ENCODE measurements at regions not wholly inside any gene's neighbourhood (a gene's known extent, or its start where the extent isn't known, plus 50 kb on each side); places are given as distances from the start of the nearest gene placed in this dataset.
A peak's percentile ranks its signal among the peaks of the same experiment; 100 is the strongest.

GRCh38 chr13:111893071-111893606, 173.8 kb upstream of the SOX1 start:
- Histone ChIP-seq H3K36me3 (no peaks in the 10 kb centered on the region), H3K4me1 (replicated peaks) (no peaks in the 10 kb centered on the region), H3K9me3 (replicated peaks) (no peaks in the 10 kb centered on the region; the same call in none of the 2 replicates), H3K27me3 (replicated peaks) (peaks cover 39% of the 10 kb centered on the region), H3K4me3 (no peak overlapping the region), H3K27ac (no peak overlapping the region)
- peak in 1 of 2 experiments; percentile 48 for DNase-seq (ENCODE audit: low read depth in 1 of 2, low spot score in 2 of 2)

GRCh38 chr13:111893607-111894443, 173.1 kb upstream of the SOX1 start:
- no peak overlapping the region for H3K27ac ChIP-seq
- H3K36me3 ChIP-seq, result no peaks in the 10 kb centered on the region
- no peaks in the 10 kb centered on the region for H3K4me1 ChIP-seq (replicated peaks)
- H3K4me3 ChIP-seq, result no peak overlapping the region
- DNase-seq (ENCODE audit: low read depth in 1 of 2, low spot score in 2 of 2), result peak in 1 of 2 experiments; percentile 46
- peaks cover 43% of the 10 kb centered on the region for H3K27me3 ChIP-seq (replicated peaks)
- no peaks in the 10 kb centered on the region; the same call in none of the 2 replicates for H3K9me3 ChIP-seq (replicated peaks)

GRCh38 chr13:111895896-111896821, 170.8 kb upstream of the SOX1 start:
- no peak overlapping the region for H3K27ac ChIP-seq
- H3K9me3 ChIP-seq (replicated peaks), result peaks cover 8% of the 10 kb centered on the region
- no peaks in the 10 kb centered on the region for H3K4me1 ChIP-seq (replicated peaks)
- H3K36me3 ChIP-seq, result no peaks in the 10 kb centered on the region
- DNase-seq (ENCODE audit: low read depth in 1 of 2, low spot score in 2 of 2), result peak in 1 of 2 experiments; percentile 45
- H3K4me3 ChIP-seq, result no peak overlapping the region
- H3K27me3 ChIP-seq (replicated peaks), result peaks cover 58% of the 10 kb centered on the region

- Histone ChIP-seq H3K4me1 (replicated peaks) (no peaks in the 10 kb centered on the region), H3K9me3 (replicated peaks) (peaks cover 13% of the 10 kb centered on the region), H3K27ac (no peak overlapping the region), H3K36me3 (no peaks in the 10 kb centered on the region), H3K27me3 (replicated peaks) (peaks cover 59% of the 10 kb centered on the region), H3K4me3 (no peak overlapping the region)
- DNase-seq (ENCODE audit: low read depth in 1 of 2, low spot score in 2 of 2), result peak in 1 of 2 experiments; percentile 31
Measured at GRCh38 chr13:111897178-111897845, 169.6 kb upstream of the SOX1 start.

- H3K4me3 ChIP-seq, result no peak overlapping the region
- H3K27ac ChIP-seq, result no peak overlapping the region
- H3K9me3 ChIP-seq (replicated peaks), result peaks cover 13% of the 10 kb centered on the region
- H3K4me1 ChIP-seq (replicated peaks), result no peaks in the 10 kb centered on the region
- no peaks in the 10 kb centered on the region for H3K36me3 ChIP-seq
- H3K27me3 ChIP-seq (replicated peaks), result peaks cover 58% of the 10 kb centered on the region
- peak in 1 of 2 experiments; percentile 42 for DNase-seq (ENCODE audit: low read depth in 1 of 2, low spot score in 2 of 2)
Measured at GRCh38 chr13:111897846-111898215, 169.1 kb upstream of the SOX1 start.

GRCh38 chr13:111898956-111899713, 167.8 kb upstream of the SOX1 start:
- Histone ChIP-seq H3K4me1 (replicated peaks) (no peaks in the 10 kb centered on the region), H3K4me3 (no peak overlapping the region), H3K27ac (no peak overlapping the region), H3K27me3 (replicated peaks) (peaks cover 53% of the 10 kb centered on the region), H3K36me3 (no peaks in the 10 kb centered on the region), H3K9me3 (replicated peaks) (peaks cover 13% of the 10 kb centered on the region)
- DNase-seq (ENCODE audit: low read depth in 1 of 2, low spot score in 2 of 2), result peak in 1 of 2 experiments; percentile 49

GRCh38 chr13:111899714-111900389, 167.1 kb upstream of the SOX1 start:
- peaks cover 53% of the 10 kb centered on the region for H3K27me3 ChIP-seq (replicated peaks)
- H3K4me1 ChIP-seq (replicated peaks), result no peaks in the 10 kb centered on the region
- peak in 1 of 2 experiments; percentile 34 for DNase-seq (ENCODE audit: low read depth in 1 of 2, low spot score in 2 of 2)
- H3K4me3 ChIP-seq, result no peak overlapping the region
- no peak overlapping the region for H3K27ac ChIP-seq
- H3K36me3 ChIP-seq, result no peaks in the 10 kb centered on the region
- peaks cover 14% of the 10 kb centered on the region for H3K9me3 ChIP-seq (replicated peaks)

- Histone ChIP-seq H3K4me1 (replicated peaks) (no peaks in the 10 kb centered on the region), H3K27ac (no peak overlapping the region), H3K27me3 (replicated peaks) (peaks cover 53% of the 10 kb centered on the region), H3K4me3 (no peak overlapping the region), H3K36me3 (no peaks in the 10 kb centered on the region), H3K9me3 (replicated peaks) (peaks cover 16% of the 10 kb centered on the region)
- peak in 1 of 2 experiments; percentile 46 for DNase-seq (ENCODE audit: low read depth in 1 of 2, low spot score in 2 of 2)
Measured at GRCh38 chr13:111900390-111901131, 166.4 kb upstream of the SOX1 start.

- H3K4me3 ChIP-seq, result no peak overlapping the region
- DNase-seq (ENCODE audit: low read depth in 1 of 2, low spot score in 2 of 2), result peak in 1 of 2 experiments; percentile 41
- H3K27me3 ChIP-seq (replicated peaks), result peaks cover 53% of the 10 kb centered on the region
- H3K27ac ChIP-seq, result no peak overlapping the region
- H3K36me3 ChIP-seq, result no peaks in the 10 kb centered on the region
- peaks cover 16% of the 10 kb centered on the region for H3K9me3 ChIP-seq (replicated peaks)
- no peaks in the 10 kb centered on the region for H3K4me1 ChIP-seq (replicated peaks)
Measured at GRCh38 chr13:111901267-111901915, 165.6 kb upstream of the SOX1 start.

- H3K9me3 ChIP-seq (replicated peaks), result peaks cover 16% of the 10 kb centered on the region
- peak in 1 of 2 experiments; percentile 41 for DNase-seq (ENCODE audit: low read depth in 1 of 2, low spot score in 2 of 2)
Measured at GRCh38 chr13:111902726-111903125, 164.2 kb upstream of the SOX1 start.

GRCh38 chr13:111903143-111903542, 163.8 kb upstream of the SOX1 start:
- DNase-seq (ENCODE audit: low read depth in 1 of 2, low spot score in 2 of 2), result peak in 1 of 2 experiments; percentile 31
- Histone ChIP-seq H3K27me3 (replicated peaks) (peaks cover 46% of the 10 kb centered on the region), H3K9me3 (replicated peaks) (peaks cover 16% of the 10 kb centered on the region), H3K27ac (no peak overlapping the region), H3K4me3 (no peak overlapping the region), H3K36me3 (no peaks in the 10 kb centered on the region), H3K4me1 (replicated peaks) (no peaks in the 10 kb centered on the region)

More at GRCh38 chr13:111902726-111903125, 164.2 kb upstream of the SOX1 start:
- Histone ChIP-seq H3K27ac (no peak overlapping the region), H3K36me3 (no peaks in the 10 kb centered on the region), H3K27me3 (replicated peaks) (peaks cover 46% of the 10 kb centered on the region), H3K4me3 (no peak overlapping the region), H3K4me1 (replicated peaks) (no peaks in the 10 kb centered on the region)

Data from SJSA1 (cell line).